HG03469 (cell line): ENCODE measurements at regions not wholly inside any gene's neighbourhood (a gene's known extent, or its start where the extent isn't known, plus 50 kb on each side); places are given as distances from the start of the nearest gene placed in this dataset.
"Not testable (repeated sequence)": the region's sequence is repeated elsewhere in the genome, so short reads cannot be mapped to it uniquely, and the experiment has no call there.

Source experiments
- ATAC-seq: cut with Tn5 transposase; IDR thresholded peaks from one replicate; pipeline ENCODE4 v1.9.1; 2021; ENCODE audit warnings: mild to moderate bottlenecking, moderate library complexity, moderate number of reproducible peaks; ENCODE audit not compliant: unreplicated experiment

DNA sequence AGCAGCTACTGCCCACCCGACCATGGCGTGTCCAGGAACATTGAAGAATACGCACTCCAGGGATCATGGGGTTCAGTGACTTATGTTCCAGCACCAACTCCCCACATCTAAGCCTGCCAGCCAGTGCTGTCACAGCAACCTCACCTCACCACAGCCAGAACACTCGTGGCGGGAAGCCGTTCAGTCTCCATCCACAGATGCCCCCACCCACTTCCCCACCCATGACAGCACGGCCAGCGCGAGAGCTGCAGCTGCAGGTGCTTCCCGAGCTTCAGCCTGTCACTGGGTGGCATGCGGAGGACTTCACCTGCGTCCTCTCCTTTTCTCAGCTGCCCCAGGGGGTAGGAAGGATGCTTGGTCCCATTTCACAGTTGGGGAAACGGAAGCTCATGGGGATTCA is 50.3 kb downstream of the RBFOX3 start:
- no peak for ATAC-seq

GRCh38 chr17:79559111-79559887 is 51.6 kb downstream of the RBFOX3 start:
- ATAC-seq: no peak

GRCh38 chr17:79558091-79558900 is 52.6 kb downstream of the RBFOX3 start:
- no peak for ATAC-seq

- ATAC-seq: no peak
These were observed 53.4 kb downstream of the RBFOX3 start for GRCh38 chr17:79557276-79558090.

GRCh38 chr17:79556271-79556670 is 54.6 kb downstream of the RBFOX3 start:
- no peak for ATAC-seq

DNA sequence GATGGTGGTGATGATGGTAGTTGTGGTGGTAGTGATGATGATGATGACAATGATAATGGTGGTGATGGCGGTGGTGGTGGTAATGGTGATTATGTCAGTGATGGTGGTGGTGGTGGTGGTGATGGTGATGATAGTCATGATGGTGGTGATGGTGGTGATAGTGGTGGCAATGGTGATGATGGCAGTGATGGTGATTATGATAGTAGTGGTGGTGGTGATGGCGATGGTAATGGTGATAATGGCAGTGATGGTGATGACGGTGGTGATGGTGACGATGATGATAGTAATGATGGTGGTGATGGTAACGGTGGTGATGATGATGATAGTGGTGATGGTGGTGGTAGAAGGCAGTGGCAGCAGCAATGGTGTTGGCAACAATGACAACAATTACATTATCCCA is 55.3 kb downstream of the RBFOX3 start:
- no peak for ATAC-seq

DNA sequence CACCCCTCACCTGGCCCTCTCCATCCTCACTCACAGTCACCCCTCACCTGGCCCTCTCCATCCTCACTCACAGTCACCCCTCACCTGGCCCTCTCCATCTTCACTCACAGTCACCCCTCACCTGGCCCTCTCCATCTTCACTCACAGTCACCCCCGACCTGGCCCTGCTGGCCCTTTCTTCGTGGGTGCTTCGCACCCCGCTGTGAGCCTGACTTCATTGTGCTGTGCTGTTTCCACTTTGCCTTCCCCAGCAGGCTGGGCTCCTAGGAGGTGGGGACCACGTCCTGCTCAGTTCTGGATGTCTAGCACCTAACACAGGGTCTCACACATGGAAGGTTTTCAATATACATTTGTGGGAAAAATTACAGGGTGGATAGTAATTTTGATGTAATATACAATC is 56.5 kb downstream of the RBFOX3 start:
- ATAC-seq: not testable (repeated sequence)

DNA sequence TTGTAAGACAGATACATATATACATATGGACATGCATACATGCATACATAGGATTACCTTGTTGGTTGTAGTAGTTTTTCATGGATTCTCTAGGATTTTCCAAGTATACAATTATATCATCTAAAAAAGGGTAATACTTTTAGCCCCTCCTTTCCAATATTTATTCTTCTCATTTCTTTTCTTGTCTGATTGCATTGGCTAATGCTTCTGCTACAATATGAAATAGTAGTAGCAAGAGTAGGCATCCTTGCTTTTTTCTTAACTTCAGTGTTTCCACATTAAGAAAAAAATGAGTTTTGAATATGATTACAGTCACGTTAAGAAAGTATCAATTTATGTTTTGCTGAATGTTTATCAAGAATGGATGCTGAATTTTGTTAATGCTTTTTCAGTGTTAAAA is 58.0 kb downstream of the RBFOX3 start:
- no peak for ATAC-seq

DNA sequence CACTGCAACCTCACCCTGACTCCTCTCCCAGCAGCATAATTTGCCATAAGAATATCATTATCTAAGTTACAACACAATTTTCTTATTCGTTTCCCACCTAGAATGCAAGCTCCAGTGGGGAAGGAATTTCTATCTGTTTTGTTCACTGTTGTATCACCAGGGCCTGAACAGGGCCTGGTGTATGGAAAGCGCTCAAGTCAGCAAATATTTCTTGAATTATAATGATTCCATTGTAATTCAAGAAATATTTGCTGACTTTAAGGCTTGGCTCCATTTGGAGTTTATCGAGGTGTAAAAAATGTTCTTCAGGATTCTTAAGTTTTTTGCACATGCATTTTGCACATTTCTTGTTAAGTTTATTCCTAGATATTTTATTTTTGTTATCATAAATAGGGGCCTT is 58.4 kb downstream of the RBFOX3 start:
- no peak for ATAC-seq

DNA sequence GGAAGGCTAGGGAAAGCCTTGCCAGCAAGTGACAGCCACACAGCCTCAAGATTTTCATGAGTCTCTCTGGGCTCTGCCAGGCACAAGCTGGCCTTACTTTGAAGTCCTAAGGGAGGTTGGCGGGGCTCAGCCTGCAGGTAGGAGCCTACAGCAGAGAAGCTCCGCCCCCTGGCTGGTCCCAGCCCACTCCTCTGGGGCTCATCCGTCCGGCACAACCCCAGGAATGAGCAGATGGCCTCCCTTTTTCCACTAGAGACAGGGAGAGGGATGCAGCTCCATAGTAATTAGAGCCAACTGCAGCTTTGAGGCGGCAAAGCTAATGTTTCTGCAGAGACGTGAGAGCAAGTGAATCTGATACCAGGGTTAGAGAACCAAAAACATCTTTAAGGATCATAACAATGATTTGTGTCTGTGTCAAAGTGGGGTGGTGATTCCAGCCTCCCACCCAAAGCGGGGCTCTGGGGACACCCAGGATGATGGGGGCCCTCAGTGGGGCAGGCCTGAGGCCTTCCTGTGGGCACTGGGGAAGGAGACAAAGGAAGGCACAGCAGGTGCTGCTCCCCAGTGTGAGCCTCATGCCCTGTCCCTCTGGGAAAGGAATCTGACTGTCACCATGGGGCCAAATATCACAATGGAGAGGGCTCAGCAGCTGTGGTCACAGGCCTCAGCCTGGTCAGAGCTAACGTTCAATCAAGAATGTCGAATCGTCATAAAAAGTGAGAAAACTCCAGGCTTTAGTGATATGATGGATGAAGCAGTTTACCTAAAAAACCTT is 61.5 kb downstream of the RBFOX3 start:
- ATAC-seq: no peak

DNA sequence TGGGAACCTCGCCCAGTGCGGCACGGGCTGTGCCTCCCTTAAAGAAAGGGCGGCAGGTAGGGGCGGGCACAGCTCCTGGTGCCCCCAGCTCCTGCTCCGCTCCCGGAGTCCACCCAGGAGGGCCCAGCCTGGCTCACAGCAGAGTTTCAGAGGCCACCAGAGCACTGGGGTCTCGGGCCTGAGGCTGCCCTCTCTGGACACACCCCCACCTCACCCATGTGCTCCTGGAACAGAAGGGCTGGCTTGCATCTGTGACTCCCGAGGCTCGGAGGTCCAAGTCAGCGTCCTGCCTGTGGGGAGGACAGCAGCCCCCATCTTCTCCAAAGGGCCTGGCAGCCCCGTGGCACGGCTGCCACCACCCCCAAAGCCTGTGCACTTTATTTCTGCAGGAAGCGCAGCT is 62.7 kb downstream of the RBFOX3 start:
- ATAC-seq: no peak

DNA sequence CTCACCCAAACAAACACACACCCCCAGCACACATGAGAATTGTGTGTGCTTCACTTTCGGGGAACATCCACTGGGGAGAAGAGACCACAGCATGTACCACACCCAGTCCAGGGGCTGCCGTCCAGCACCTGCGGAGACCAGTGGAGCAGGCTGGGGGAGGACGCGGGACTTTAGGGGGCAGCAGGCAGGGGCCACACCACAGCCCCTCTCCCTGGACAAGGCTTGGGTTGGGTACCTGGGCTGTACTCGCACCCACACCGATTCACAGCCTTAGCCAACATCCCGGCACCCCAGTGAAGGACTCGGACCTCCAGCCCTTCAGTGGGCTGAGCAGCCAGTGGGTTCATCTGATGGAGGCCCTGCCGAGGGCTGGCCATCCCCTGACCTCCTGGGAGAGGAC is 63.3 kb downstream of the RBFOX3 start:
- no peak for ATAC-seq

DNA sequence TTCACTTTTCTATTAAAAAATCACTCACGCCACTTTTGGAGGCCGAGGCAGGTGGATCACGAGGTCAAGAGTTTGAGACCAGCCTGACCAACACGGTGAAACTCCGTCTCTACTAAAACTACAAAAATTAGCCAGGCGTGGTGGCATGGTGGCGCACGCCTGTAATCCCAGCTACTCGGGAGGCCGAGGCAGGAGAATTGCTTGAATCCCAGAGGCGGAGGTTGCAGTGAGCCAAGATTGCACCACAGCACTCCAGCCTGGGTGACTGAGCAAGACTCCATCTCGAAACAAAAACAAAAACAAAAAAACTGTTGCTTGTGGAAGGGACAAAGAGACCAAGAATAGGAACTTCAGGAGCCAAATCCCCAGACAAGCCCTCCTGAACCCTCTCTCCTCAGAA is 63.7 kb downstream of the RBFOX3 start:
- ATAC-seq: not testable (repeated sequence)

DNA sequence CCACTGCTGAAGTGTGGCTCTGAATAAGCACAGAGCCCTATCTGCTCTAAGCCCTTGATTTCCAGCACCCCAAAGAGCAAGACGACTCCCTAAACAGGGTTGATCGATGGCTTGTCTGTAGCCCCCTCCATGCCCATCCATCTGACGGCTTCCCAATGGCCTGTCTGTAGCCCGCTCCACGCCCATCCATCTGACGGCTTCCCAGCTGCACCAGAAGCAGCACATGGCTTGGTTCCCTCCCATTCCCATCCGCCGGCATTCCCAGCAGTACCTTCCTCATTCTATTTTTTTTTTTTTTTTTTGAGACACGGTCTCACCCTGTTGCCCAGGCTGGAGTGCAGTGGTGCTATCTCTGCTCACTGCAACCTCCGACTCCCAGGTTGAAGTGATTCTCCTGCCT is 64.5 kb downstream of the RBFOX3 start:
- no peak for ATAC-seq

- no peak for ATAC-seq
These were observed 65.4 kb downstream of the RBFOX3 start for GRCh38 chr17:79545251-79546005.

GRCh38 chr17:79544142-79544914 is 66.5 kb downstream of the RBFOX3 start:
- no peak for ATAC-seq

DNA sequence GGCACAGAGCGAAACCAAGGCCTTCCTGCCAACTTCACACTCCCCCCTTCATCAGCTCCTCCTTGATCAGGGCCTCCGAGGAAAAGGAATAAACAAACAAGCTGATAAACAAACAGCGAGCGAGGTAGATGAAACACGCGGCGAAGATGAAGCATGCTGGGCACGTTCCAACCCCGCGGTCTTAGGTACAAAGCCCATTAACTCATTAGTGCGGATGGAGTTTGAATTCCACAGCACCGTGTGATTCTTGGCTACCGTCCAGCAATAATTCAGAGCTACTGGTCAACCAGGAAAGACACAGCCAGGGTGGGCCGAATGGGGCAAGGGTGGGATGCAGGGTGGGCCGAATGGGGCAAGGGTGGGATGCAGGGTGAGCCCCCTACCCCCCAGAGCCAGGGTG is 67.3 kb downstream of the RBFOX3 start:
- ATAC-seq: no peak

DNA sequence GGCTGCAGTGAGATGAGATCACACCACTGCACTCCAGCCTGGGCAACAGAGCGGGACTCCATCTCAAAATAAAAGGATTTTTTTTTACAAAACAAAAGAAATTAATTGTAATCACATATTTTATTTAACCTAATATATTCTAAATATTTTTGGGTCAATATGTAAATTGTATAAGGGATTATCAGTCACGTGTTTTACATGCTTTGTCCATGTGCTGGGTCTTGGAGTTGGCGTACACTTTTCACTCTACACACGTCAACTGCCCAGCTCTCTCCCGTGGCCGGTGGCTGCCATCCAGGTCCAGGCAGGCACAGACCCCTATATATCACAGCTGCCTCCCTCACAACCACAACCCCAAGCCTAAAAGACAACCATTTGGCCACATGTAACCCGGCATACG is 68.1 kb downstream of the RBFOX3 start:
- ATAC-seq: no peak
